GM12878 (cell line): ENCODE measurements at regions not wholly inside any gene's neighbourhood (a gene's known extent, or its start where the extent isn't known, plus 50 kb on each side); places are given as distances from the start of the nearest gene placed in this dataset.
"Not testable (repeated sequence)": the region's sequence is repeated elsewhere in the genome, so short reads cannot be mapped to it uniquely, and the experiment has no call there.

Experiments used
- ATAC-seq: fragments of 200-7000 bp; cut with Tn5 transposase; 3 replicates; pipeline ENCODE4 v1.9.1; 2020; ENCODE audit warnings: mild to moderate bottlenecking, moderate library complexity
- BruUV-seq: library from RNA; stranded (reverse); fragments of 400-500 nt; replicated peaks from 2 replicates; lab custom pipeline; 2021; lab: Mats Ljungman, UMichigan
- CTCF ChIA-PET: fragments of 300-600 bp; sonication (Branson Sonifier 250); formaldehyde crosslinking; extraction: SDS; loops from one replicate; lab custom pipeline; 2021; ENCODE audit warnings: inconsistent platforms; lab: Yijun Ruan, JAX
- POLR2A ChIA-PET: fragments of 350-600 bp; formaldehyde crosslinking; extraction: SDS; loops from one replicate; lab custom pipeline; 2021; ENCODE audit warnings: inconsistent platforms; lab: Charles Lee
- RAD21 ChIA-PET: fragments of 300-600 bp; sonication (Branson Sonifier 250); formaldehyde crosslinking; loops from one replicate; lab custom pipeline; 2023; ENCODE audit warnings: antibody characterized with exemption; ENCODE audit not compliant: unreplicated experiment; lab: Charles Lee
- SMC1A ChIA-PET: fragments of 300-600 bp; sonication (Branson Sonifier 250); formaldehyde crosslinking; loops from one replicate; lab custom pipeline; 2023; ENCODE audit not compliant: unreplicated experiment, uncharacterized antibody; lab: Charles Lee
- DNase-seq: peaks from one replicate; pipeline ENCODE4 v3.0.0-alpha.2; 2011; ENCODE audit warnings: low read depth, low spot score
- FAIRE-seq: peaks from 3 replicates; lab custom pipeline; 2011; peaks lifted over from hg19 to GRCh38; lab: Jason Lieb, UNC
- H2AFZ ChIP-seq: 2 replicates; pipeline ENCODE4 v1.6.0; 2011; ENCODE audit warnings: low read depth, low read length, control low read depth; ENCODE audit not compliant: control insufficient read depth
- H3K27ac ChIP-seq: 2 replicates; pipeline ENCODE4 v1.5.1; 2011; ENCODE audit warnings: control low read depth; ENCODE audit not compliant: control insufficient read depth, insufficient read depth
- H3K27me3 ChIP-seq, 2 experiments: replicated peaks in 1 of 2; 2 replicates each; pipeline versions ENCODE4 v1.6.0 to v1.6.1; 2011; ENCODE audit warnings: low read length in 1 of 2; ENCODE audit not compliant: control insufficient read depth in 2 of 2, insufficient read depth in 2 of 2
- H3K36me3 ChIP-seq, 2 experiments: 2 replicates each; pipeline ENCODE4 v1.5.1; 2011; ENCODE audit warnings: low read length in 1 of 2; ENCODE audit not compliant: control insufficient read depth in 2 of 2, insufficient read depth in 2 of 2
- H3K4me1 ChIP-seq: 2 replicates; pipeline ENCODE4 v1.6.1; 2011; ENCODE audit warnings: mild to moderate bottlenecking, low read length, moderate library complexity, mixed read lengths; ENCODE audit not compliant: control insufficient read depth, insufficient read depth
- H3K4me2 ChIP-seq: 2 replicates; pipeline ENCODE4 v1.6.0; 2011; ENCODE audit warnings: control low read depth; ENCODE audit not compliant: control insufficient read depth, insufficient read depth
- H3K4me3 ChIP-seq: fragments of 200-600 bp; sonication (generic); 2 replicates; pipeline ENCODE4 v1.5.1; 2016
- H3K79me2 ChIP-seq: 2 replicates; pipeline ENCODE4 v1.6.0; 2011; ENCODE audit warnings: low read length; ENCODE audit not compliant: control insufficient read depth, insufficient read depth
- H3K9ac ChIP-seq: 2 replicates; pipeline ENCODE4 v1.8.0; 2011; ENCODE audit warnings: low read length, control low read depth, mixed read lengths; ENCODE audit not compliant: control insufficient read depth, insufficient read depth
- H3K9me3 ChIP-seq: replicated peaks from 3 replicates; pipeline ENCODE4 v1.5.1; 2011; ENCODE audit warnings: mild to moderate bottlenecking, low read length; ENCODE audit not compliant: control insufficient read depth, insufficient read depth
- H4K20me1 ChIP-seq: 2 replicates; pipeline ENCODE4 v1.6.0; 2011; ENCODE audit not compliant: control insufficient read depth, insufficient read depth
- CREM ChIP-seq: IDR thresholded peaks from 2 replicates; pipeline ENCODE4 v1.6.1; 2014; ENCODE audit warnings: antibody characterized with exemption, low read depth
- POU2F2 ChIP-seq: IDR thresholded peaks from 3 replicates; pipeline ENCODE4 v1.6.1; 2011; ENCODE audit warnings: low read depth, mild to moderate bottlenecking, low read length, borderline replicate concordance
- SRF ChIP-seq, 2 experiments: IDR thresholded peaks; 2 replicates each; pipeline ENCODE4 v1.6.1; 2011; ENCODE audit warnings: low read depth in 2 of 2, low read length in 2 of 2, mild to moderate bottlenecking in 1 of 2, moderate library complexity in 1 of 2
- SUZ12 ChIP-seq: fragments of 200-600 bp; sonication (generic); IDR thresholded peaks from one replicate; pipeline ENCODE4 v1.6.1; 2018; ENCODE audit warnings: antibody characterized with exemption, mild to moderate bottlenecking; ENCODE audit not compliant: unreplicated experiment
- TCF3 ChIP-seq: IDR thresholded peaks from 2 replicates; pipeline ENCODE4 v1.6.1; 2012; ENCODE audit warnings: low read depth, mild to moderate bottlenecking, low read length, borderline replicate concordance; ENCODE audit not compliant: insufficient read depth
- WGBS: methylation state at CpG from one replicate; pipeline ENCODE4 v1.1.6; 2016; ENCODE audit warnings: low lambda C conversion rate; ENCODE audit not compliant: insufficient replicate concordance, insufficient coverage; ENCODE audit errors: missing lambda C conversion rate; 5-methylcytosine and 5-hydroxymethylcytosine counted together
- in situ Hi-C: fragments of 300-500 bp; cut with MboI; formaldehyde crosslinking; loops from 9 replicates; pipeline ENCODE4 v1.14.3; 2018; ENCODE audit warnings: mixed read lengths
- intact Hi-C: fragments of 100-400 bp; cut with micrococcal nuclease; formaldehyde crosslinking; loops from one replicate; pipeline ENCODE4 v1.14.2; 2022; ENCODE audit not compliant: unreplicated experiment
- TF ChIP-seq, protein P1 (sequence below): fragments of 450-650 bp; formaldehyde crosslinking; IDR thresholded peaks from 2 replicates; pipeline ENCODE4 v1.4.0; 2022; ENCODE audit warnings: mild to moderate bottlenecking, moderate library complexity

GRCh38 chr10:129213256-129213655 is 253.8 kb upstream of the MGMT start:
- ChIA-PET RAD21 (no interaction called here), CTCF (no interaction called here), POLR2A (no interaction called here), SMC1A (no interaction called here)
- Histone ChIP-seq H3K79me2 (no peaks in the 10 kb centered on the region), H3K27ac (no peak overlapping the region), H3K36me3 (no peaks in the 10 kb centered on the region), H2AFZ (no peak overlapping the region), H3K4me3 (no peak overlapping the region), H3K9me3 (no peaks in the 10 kb centered on the region), H3K27me3 (no peaks in the 10 kb centered on the region; a peak in 1 of 4 replicates), H4K20me1 (no peaks in the 10 kb centered on the region), H3K4me2 (no peak overlapping the region), H3K9ac (no peak overlapping the region), H3K4me1 (no peaks in the 10 kb centered on the region)
- no peak for TF ChIP-seq POU2F2
- TF ChIP-seq SUZ12: no peak
- no peak for TF ChIP-seq CREM
- no peak for TF ChIP-seq TCF3
- no peak for TF ChIP-seq SRF (IDR thresholded peaks at IDR 0.05; ENCODE audit: low read depth in 2 of 2, low read length in 2 of 2)
- TF ChIP-seq, protein P1, sequence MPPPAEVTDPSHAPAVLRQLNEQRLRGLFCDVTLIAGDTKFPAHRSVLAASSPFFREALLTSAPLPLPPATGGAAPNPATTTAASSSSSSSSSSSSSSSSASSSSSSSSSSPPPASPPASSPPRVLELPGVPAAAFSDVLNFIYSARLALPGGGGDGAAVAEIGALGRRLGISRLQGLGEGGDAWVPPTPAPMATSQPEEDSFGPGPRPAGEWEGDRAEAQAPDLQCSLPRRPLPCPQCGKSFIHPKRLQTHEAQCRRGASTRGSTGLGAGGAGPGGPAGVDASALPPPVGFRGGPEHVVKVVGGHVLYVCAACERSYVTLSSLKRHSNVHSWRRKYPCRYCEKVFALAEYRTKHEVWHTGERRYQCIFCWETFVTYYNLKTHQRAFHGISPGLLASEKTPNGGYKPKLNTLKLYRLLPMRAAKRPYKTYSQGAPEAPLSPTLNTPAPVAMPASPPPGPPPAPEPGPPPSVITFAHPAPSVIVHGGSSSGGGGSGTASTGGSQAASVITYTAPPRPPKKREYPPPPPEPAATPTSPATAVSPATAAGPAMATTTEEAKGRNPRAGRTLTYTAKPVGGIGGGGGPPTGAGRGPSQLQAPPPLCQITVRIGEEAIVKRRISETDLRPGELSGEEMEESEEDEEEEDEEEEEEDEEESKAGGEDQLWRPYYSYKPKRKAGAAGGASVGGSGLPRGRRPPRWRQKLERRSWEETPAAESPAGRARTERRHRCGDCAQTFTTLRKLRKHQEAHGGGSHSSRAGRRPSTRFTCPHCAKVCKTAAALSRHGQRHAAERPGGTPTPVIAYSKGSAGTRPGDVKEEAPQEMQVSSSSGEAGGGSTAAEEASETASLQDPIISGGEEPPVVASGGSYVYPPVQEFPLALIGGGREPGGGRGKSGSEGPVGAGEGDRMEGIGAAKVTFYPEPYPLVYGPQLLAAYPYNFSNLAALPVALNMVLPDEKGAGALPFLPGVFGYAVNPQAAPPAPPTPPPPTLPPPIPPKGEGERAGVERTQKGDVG (CRISPR knock-in tag): no peak
- intact Hi-C loops (no loop called here), in situ Hi-C loops (no loop called here)
- WGBS: 0% methylated on average over 1 of the region's 1 CpG
- FAIRE-seq: no peak
- no peak for ATAC-seq
- BruUV-seq: no TSS peak
- DNase-seq: no peak

- intact Hi-C loops, H3K4me2 ChIP-seq, H3K4me1 ChIP-seq, H3K9ac ChIP-seq, DNase-seq, CTCF ChIA-PET, H3K27ac ChIP-seq, H3K9me3 ChIP-seq, H3K36me3 ChIP-seq, ATAC-seq, H3K27me3 ChIP-seq, FAIRE-seq, in situ Hi-C loops, POLR2A ChIA-PET, H4K20me1 ChIP-seq, H3K4me3 ChIP-seq, SMC1A ChIA-PET, BruUV-seq, H2AFZ ChIP-seq, H3K79me2 ChIP-seq: not testable (repeated sequence)
- 20% methylated on average over 5 of the region's 5 CpGs for WGBS
- RAD21 ChIA-PET: interaction anchor here (0.7 kb wide), 1 partner anchor 19 kb away, joined by 3 read pairs; no protein-coding TSS in a partner anchor
Measured at GRCh38 chr10:129213996-129214395, 253.0 kb upstream of the MGMT start.
